ENCODE measurements at regions not wholly inside any gene's neighbourhood (a gene's known extent, or its start where the extent isn't known, plus 50 kb on each side); places are given as distances from the start of the nearest gene placed in this dataset.
"Not testable (repeated sequence)": the region's sequence is repeated elsewhere in the genome, so short reads cannot be mapped to it uniquely, and the experiment has no call there.

GRCh38 chr9:126190994-126191393, 135.6 kb upstream of the MVB12B start:
- not testable (repeated sequence) for DNase-seq

DNA sequence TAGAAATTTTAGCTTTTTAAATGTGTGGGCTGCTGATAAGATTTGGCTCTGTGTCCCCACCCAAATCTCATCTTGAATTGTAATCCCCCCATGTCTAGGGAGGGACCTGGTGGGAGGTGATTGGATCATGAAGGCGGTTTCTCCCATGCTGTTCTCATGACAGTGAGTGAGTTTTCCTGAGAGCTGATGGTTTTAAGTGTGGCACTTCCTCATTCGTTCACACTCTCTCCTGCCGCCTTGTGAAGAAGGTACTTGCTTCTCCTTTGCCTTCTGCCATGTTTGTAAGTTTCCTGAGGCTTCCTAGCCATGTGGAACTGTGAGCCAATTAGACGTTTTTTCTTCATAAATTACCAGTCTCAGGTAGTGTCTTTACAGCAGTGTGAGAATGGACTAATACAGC, 127.8 kb upstream of the MVB12B start:
- no peak for DNase-seq

GRCh38 chr9:126203313-126203712, 123.3 kb upstream of the MVB12B start:
- no peak for DNase-seq

DNA sequence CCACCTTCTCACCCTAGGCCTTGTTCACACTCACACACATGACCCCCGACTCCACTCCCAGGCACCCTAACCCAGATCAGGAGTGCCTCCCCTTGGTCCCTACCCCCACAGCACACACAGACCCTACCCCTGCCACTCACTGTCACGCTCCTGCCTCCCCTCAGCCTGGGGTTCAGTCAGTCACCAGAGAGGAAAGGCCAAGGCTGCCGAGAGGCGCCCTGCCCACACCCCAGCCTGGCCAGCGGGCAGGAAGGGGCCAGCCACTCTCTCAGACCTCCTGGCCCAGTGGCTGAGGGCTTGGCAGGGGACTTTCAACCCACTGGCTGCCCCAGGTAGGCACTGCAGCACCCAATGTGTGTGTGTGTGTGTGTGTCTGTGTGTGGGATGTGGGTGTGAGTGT, 122.4 kb upstream of the MVB12B start:
- no peak for DNase-seq

DNA sequence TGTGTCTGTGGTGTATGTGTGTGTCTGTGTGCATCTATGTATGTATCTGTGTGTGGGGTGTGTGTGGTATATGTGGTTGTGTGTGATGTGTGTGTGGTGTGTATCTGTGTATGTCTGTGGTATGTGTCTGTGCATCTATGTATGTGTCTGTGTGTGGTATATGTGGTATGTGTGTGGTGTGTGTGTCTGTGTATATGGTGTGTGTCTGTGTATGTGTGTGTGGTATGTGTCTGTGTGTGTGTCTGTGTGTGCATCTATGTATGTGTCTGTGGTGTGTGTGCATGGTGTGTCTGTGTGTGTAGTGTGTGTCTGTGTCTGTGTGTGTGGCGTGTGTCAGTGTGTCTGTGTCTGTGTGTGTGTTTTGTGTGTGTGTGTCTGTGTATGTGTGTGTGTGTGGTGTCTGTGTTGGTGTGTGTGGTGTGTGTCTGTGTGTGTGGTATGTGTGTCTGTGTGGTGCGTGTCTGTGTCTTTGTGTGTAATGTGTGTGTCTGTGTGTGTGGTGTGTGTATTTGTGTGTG, 121.9 kb upstream of the MVB12B start:
- no peak for DNase-seq

DNA sequence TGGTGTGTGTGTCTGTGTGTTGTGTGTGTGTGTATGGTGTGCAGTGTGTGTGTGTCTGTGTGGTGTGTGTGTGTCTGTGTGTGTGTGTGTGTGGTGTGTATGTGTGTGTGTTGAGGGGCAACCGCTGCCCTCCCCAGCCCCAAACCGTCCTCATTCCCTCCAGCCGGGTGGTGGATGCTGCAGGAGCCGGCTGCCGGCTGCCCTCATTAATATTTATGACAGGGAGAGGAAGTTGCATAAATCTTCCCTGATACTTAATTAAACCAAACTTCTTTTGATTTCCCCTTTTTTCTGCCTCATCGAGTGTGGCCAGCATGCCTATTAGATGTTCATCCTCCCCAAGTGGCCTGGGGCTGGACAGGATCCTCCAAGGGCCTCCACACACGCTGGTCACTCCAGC, 121.4 kb upstream of the MVB12B start:
- no peak for DNase-seq

GRCh38 chr9:126205845-126206498, 120.7 kb upstream of the MVB12B start:
- no peak for DNase-seq

GRCh38 chr9:126207256-126207655, 119.4 kb upstream of the MVB12B start:
- no peak for DNase-seq

DNA sequence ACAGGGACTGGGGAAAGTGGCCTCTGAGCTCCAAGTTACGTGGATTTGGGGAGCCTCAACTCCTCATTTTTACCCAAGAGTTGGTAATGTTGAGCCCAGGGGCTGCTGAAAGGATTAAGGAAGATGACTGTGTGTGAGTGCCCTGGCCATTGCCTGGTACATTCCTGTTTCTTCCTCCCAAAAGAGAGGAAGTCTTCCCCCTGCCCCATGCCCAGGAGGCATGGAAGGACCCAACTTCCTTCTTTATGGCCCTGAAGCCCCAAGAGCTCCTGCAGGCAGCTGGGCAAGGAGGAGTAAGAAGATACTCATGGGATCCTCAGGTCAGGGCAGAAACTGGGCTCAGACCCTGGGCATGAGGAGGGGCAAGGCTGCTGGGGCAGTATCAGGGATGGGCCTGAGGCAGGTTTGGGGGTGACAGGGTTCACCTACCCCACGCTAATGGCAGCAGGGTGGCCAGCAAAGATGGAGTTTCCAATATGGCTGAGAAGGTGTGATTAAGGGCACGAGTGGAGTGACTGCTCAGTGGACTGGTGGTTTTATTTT, 118.3 kb upstream of the MVB12B start:
- DNase-seq = no peak

DNA sequence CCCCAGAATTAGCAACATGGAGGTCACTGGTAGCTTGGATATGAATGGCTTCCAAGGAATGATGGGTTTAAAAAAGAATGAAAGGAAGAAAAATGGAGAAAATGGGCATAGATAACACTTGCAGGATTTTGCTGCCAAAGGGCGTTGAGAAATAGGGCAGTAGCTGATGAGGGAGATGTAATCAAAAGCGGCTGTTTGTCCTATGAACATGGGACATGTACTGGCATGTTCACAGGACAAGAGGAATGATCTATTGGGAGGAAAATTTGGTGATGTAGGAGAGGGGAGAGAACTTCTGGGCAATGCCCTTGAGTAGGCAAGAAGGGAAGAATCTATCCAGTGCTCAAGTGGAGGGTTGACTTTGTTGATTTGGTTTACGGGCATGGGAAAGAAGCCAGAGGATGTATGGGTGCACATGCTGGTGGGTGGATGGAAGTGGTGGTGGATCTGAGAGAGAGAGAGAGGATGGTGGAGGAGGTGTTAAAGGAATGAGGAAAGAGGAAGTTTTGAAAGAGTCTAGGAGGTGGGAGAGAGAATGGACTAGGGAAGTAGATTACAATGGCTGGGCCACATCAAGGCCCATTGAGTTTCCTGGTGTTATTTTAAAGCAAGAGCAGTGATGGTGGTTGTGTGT, 115.1 kb upstream of the MVB12B start:
- no peak for DNase-seq

DNA sequence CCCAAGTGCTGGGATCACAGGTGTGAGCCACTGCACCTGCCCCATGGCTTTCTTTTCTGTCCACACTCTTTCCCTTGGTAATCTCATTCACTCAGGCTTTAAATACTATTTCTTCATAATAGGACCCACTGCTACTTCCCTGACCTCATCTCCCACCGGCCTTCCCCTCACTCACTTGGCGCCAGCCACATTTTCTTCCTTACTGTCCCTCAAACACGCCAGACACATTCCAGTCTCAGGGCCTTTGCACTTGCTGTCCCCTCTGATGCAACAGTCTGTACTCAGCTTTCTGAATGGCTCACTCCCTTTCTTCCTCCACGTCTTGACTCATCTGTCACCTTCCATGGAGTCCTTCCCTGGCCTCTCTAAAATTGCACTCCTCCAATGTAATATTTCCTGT, 111.1 kb upstream of the MVB12B start:
- no peak for DNase-seq

DNA sequence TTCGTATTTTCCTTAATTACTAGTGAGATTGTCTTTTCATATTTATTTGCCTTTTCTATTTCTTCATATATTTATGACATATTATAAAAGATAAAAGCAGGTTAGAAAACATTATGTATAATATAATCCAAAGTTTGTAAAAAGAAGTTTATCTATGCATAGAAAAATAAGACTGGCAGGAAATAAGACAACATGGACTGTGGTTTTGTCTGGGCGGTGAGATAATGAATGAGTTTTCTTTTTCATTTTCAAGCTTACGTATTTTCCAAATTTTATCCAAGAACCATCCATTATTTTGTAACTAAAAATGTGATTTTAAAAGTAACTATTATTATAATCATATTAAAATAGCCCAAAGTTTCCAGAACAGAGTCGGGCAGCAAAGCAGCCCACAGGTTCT, 109.8 kb upstream of the MVB12B start:
- DNase-seq = no peak

DNA sequence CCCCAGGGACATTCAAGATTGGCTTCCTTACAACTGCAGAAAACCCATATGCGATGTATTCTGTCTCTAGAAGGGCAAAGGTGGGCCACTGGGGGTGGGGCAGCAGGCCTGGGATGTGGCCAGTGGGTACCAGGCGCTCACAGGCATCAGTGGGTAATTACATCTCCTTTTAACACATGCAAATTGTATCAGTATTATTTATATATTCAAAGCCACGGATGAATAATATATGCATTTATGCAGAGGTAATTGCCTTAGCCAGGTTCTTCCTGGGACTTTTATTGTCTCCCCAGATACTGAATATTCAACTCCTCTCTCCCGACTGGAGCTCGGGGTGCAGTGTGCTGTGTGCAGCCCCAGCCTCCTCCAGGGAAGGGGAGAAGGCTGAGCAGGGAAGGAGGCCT, 109.4 kb upstream of the MVB12B start:
- no peak for DNase-seq

DNA sequence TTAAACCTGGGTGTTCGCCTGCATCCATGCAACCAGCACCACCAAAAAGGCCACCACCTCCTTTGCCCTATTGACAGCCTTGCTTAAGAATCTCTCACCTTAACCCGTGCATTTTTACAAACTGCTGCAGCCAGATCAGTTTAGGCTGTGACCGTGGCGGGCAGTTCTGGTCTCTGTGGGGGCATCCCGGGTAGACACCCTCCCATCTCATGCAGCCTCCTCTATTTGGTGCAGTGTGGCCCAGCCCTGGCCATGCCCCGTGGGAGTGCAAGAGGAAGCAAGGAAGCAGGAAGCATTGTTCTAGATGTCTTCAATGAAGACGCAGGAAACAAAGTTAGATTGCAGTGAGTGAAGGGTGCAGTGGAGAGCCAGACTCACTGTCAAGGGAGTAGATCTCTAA, 108.8 kb upstream of the MVB12B start:
- DNase-seq = no peak

DNA sequence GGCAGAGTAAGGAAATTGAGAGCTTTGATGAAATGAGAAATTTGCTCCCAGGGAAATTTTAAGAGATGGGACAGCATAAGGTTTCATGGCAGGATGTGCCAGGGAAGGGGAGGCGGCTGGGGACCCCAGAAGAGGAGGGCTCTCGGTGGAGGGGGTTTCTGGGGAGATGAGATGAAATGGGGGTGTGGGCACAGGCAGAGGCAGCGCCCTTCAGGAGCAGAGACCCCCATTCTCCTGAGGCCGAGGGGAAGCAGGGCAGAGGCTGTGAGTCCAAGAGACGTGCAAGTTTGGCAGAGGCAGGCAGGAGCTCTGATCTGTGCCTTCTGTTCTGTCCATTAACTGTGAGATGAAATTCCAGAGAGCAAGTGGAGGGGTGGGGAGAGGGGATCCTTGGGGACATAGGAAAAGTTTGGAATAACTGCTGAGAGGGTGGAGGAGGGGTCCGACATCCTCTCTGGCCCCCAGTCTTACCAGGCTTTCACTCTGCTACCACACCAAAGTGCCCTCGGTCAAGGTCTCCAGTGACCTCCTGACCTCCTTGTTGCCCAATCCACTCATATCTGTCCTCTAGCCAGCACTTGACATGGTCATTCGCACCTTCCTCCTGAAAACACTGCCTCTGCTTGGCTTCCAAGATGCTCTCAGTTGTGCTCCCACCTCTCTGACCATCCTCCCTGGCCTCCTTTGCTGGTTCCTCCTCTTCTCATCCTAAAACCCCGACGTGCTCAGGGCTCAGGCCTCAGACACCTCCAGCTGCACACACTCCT, 108.1 kb upstream of the MVB12B start:
- no peak for DNase-seq

GRCh38 chr9:126219166-126219565, 107.5 kb upstream of the MVB12B start:
- DNase-seq = no peak

DNA sequence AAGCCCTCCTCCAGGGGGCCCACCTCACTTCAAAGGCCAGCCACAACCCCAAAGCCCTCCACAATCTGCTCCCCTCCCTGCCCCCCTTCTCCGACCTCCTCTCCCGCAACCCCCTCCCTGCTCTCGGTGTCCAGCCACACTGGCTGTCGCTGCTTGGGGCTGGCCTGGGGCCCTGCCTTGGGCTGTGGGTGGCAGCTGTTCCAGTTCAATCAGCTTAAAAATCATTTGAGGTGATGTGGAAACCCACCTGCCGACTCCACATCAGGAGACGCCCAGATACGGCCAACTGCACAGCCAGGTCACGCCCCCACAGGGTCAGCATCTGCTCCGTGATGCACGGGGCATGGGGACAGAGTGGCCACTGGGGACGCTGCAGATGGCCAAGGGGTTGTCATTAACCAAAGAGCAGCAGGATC, 107.0 kb upstream of the MVB12B start:
- DNase-seq = no peak

GRCh38 chr9:126221480-126221879, 105.1 kb upstream of the MVB12B start:
- no peak for DNase-seq

DNA sequence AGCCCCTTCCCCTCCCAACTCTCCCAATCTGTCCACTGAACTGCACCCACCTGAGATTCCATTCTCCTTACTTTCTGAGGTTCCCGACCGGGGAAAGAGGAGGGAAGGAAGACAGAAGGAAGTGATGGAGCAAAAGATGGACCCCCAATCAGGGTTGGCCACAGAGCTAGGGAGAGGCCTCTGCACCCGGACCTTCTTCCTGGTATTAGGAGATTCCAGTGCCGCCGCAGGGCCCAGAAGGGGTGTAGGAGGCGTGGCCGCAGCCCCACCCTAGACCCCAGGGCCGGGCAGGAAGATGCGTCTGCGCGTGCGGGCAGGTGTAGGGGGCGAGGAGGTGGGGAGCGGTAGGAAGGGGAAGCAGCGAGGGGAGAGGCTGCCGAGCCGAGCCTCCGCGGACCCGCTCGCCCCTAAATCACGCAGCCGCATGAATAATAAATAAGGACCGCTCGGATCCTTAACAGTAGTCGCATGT, 104.2 kb upstream of the MVB12B start:
- DNase-seq = no peak

- DNase-seq = no peak
Measured at GRCh38 chr9:126222835-126223431, 103.7 kb upstream of the MVB12B start.

- no peak for DNase-seq
Measured at GRCh38 chr9:126223798-126224531, 102.7 kb upstream of the MVB12B start.

All from stimulated activated CD4-positive, alpha-beta T cell treated with anti-CD3 and anti-CD28 coated beads, Interleukin-4, amount 100 ng/mL, for 24 hours (primary cell).